Umbilical cord (tissue), 1 donor: ENCODE measurements at regions not wholly inside any gene's neighbourhood (a gene's known extent, or its start where the extent isn't known, plus 50 kb on each side); places are given as distances from the start of the nearest gene placed in this dataset.
"Not testable (repeated sequence)": the region's sequence is repeated elsewhere in the genome, so short reads cannot be mapped to it uniquely, and the experiment has no call there.

Experiments
- DNase-seq: peaks from one replicate; pipeline ENCODE4 v3.0.0-alpha.2; 2015; ENCODE audit warnings: low spot score

- not testable (repeated sequence) for DNase-seq
Observed at GRCh38 chr7:96923345-96923744, 82.0 kb upstream of the DLX6 start.

- no peak for DNase-seq
Observed at GRCh38 chr7:96927131-96927530, 78.2 kb upstream of the DLX6 start.

- DNase-seq: no peak
Observed at GRCh38 chr7:96928965-96929364, 76.4 kb upstream of the DLX6 start.

- no peak for DNase-seq
Observed at GRCh38 chr7:96931891-96932290, 73.5 kb upstream of the DLX6 start.

GRCh38 chr7:96933067-96933645 lies 72.2 kb upstream of the DLX6 start:
- DNase-seq: no peak

- no peak for DNase-seq
Observed at GRCh38 chr7:96936621-96937020, 68.7 kb upstream of the DLX6 start.

- DNase-seq: no peak
Observed at GRCh38 chr7:96942112-96942511, 63.2 kb upstream of the DLX6 start.

GRCh38 chr7:96949766-96950165 lies 55.6 kb upstream of the DLX6 start:
- DNase-seq: no peak

GRCh38 chr7:96952974-96953391 lies 52.4 kb upstream of the DLX6 start:
- peak; percentile 10 for DNase-seq

GRCh38 chr7:96953676-96954513 lies 51.5 kb upstream of the DLX6 start:
- no peak for DNase-seq
